H1 (cell line): ENCODE measurements at regions not wholly inside any gene's neighbourhood (a gene's known extent, or its start where the extent isn't known, plus 50 kb on each side); places are given as distances from the start of the nearest gene placed in this dataset.

ENCODE experiments used
- CTCF ChIA-PET: fragments of 300-600 bp; sonication (Branson Sonifier 250); formaldehyde crosslinking; loops from one replicate; lab custom pipeline; 2021; ENCODE audit not compliant: partially characterized antibody; lab: Charles Lee
- POLR2A ChIA-PET: fragments of 300-600 bp; sonication (Branson Sonifier 250); formaldehyde crosslinking; loops from one replicate; lab custom pipeline; 2021; ENCODE audit warnings: inconsistent platforms; ENCODE audit not compliant: partially characterized antibody; lab: Charles Lee
- DNase-seq, 2 experiments: peaks; one replicate each; pipeline versions ENCODE4 v3.0.0 to v3.0.0-alpha.2; 2010 to 2022; ENCODE audit warnings: low spot score in 2 of 2, low read depth in 1 of 2, mixed read lengths in 1 of 2
- FAIRE-seq: peaks from 2 replicates; lab custom pipeline; 2011; peaks lifted over from hg19 to GRCh38; lab: Jason Lieb, UNC
- H2AFZ ChIP-seq: 2 replicates; pipeline ENCODE4 v1.8.1; 2012; ENCODE audit warnings: low read length, inconsistent platforms
- H2AK5ac ChIP-seq: 2 replicates; pipeline ENCODE4 v1.6.1; 2013; ENCODE audit warnings: low read depth, low read length
- H2BK120ac ChIP-seq: replicated peaks from 2 replicates; pipeline ENCODE3; 2013; ENCODE audit warnings: low read depth, low read length, inconsistent platforms
- H2BK12ac ChIP-seq: 2 replicates; pipeline ENCODE4 v1.6.1; 2013; ENCODE audit warnings: low read depth, low read length
- H2BK15ac ChIP-seq: 2 replicates; pipeline ENCODE4 v1.6.1; 2013; ENCODE audit warnings: low read length
- H2BK20ac ChIP-seq: 2 replicates; pipeline ENCODE4 v1.6.1; 2013; ENCODE audit warnings: low read length
- H2BK5ac ChIP-seq: 2 replicates; pipeline ENCODE4 v1.6.1; 2013; ENCODE audit warnings: low read depth, low read length
- H3K14ac ChIP-seq: 2 replicates; pipeline ENCODE4 v1.6.1; 2013; ENCODE audit warnings: inconsistent platforms; ENCODE audit not compliant: insufficient read length
- H3K18ac ChIP-seq: 2 replicates; pipeline ENCODE4 v1.6.1; 2013; ENCODE audit warnings: low read length; ENCODE audit errors: extremely low read depth
- H3K23ac ChIP-seq: 2 replicates; pipeline ENCODE4 v1.6.1; 2013; ENCODE audit warnings: inconsistent platforms; ENCODE audit not compliant: insufficient read length
- H3K23me2 ChIP-seq: 2 replicates; pipeline ENCODE4 v1.6.1; 2013; ENCODE audit warnings: low read depth, low read length
- H3K27ac ChIP-seq: 2 replicates; pipeline ENCODE4 v1.6.1; 2011; ENCODE audit warnings: low read depth, low read length, inconsistent platforms
- H3K27me3 ChIP-seq, 4 experiments: replicated peaks in 1 of 4; 1 replicate in 1 of 4; 2 replicates in 3 of 4; pipeline versions ENCODE4 v1.6.1 to v1.8.1; 2011 to 2013; ENCODE audit warnings: low read length in 3 of 4, mild to moderate bottlenecking in 3 of 4, inconsistent platforms in 2 of 4, mixed read lengths in 2 of 4, moderate library complexity in 1 of 4; ENCODE audit not compliant: control insufficient read depth in 3 of 4, insufficient read depth in 3 of 4; ENCODE audit errors: extremely low read depth in 1 of 4
- H3K36me3 ChIP-seq, 4 experiments: 2 replicates each; pipeline versions ENCODE4 v1.6.1 to v1.8.1; 2011 to 2013; ENCODE audit warnings: mild to moderate bottlenecking in 4 of 4, low read length in 3 of 4, moderate library complexity in 2 of 4, control low read depth in 1 of 4, inconsistent platforms in 1 of 4; ENCODE audit not compliant: insufficient read depth in 4 of 4, control insufficient read depth in 2 of 4
- H3K4ac ChIP-seq: replicated peaks from 2 replicates; pipeline ENCODE3; 2013; ENCODE audit warnings: low read length, low read depth, mixed read lengths, inconsistent platforms; ENCODE audit not compliant: insufficient read length
- H3K4me1 ChIP-seq, 4 experiments: replicated peaks in 1 of 4; 1 replicate in 1 of 4; 2 replicates in 3 of 4; pipeline versions ENCODE4 v1.6.1 to v1.8.1; 2011 to 2013; ENCODE audit warnings: low read length in 3 of 4, inconsistent platforms in 2 of 4, mixed read lengths in 1 of 4; ENCODE audit not compliant: insufficient read depth in 4 of 4, control insufficient read depth in 3 of 4
- H3K4me2 ChIP-seq, 2 experiments: 2 replicates each; pipeline versions ENCODE4 v1.6.1 to v1.8.1; 2011 to 2013; ENCODE audit warnings: low read depth in 2 of 2, low read length in 2 of 2, control low read depth in 1 of 2, inconsistent platforms in 1 of 2, mild to moderate bottlenecking in 1 of 2; ENCODE audit not compliant: insufficient read depth in 1 of 2
- H3K4me3 ChIP-seq, 4 experiments: fragments of 200-600, 300-600 bp in 1 of 4; sonication (generic), shearing (Covaris generic), sonication (Bioruptor Twin) in 1 of 4; 2 replicates each; pipeline versions ENCODE4 v1.5.1 to v1.8.1; 2011 to 2016; ENCODE audit warnings: low read length in 4 of 4, low read depth in 3 of 4, control low read depth in 2 of 4, inconsistent platforms in 2 of 4, mild to moderate bottlenecking in 2 of 4, mixed read lengths in 1 of 4, moderate library complexity in 1 of 4; ENCODE audit not compliant: insufficient read depth in 2 of 4; ENCODE audit errors: extremely low read depth in 1 of 4
- H3K56ac ChIP-seq: replicated peaks from 2 replicates; pipeline ENCODE3; 2013; ENCODE audit warnings: low read depth, mild to moderate bottlenecking, mixed read lengths, low read length, inconsistent platforms; ENCODE audit not compliant: insufficient read length
- H3K79me1 ChIP-seq: 2 replicates; pipeline ENCODE4 v1.6.1; 2013; ENCODE audit warnings: low read depth, low read length, control low read depth
- H3K79me2 ChIP-seq, 2 experiments: 2 replicates each; pipeline versions ENCODE4 v1.6.1 to v1.8.1; 2012 to 2013; ENCODE audit warnings: low read length in 2 of 2, mild to moderate bottlenecking in 2 of 2, inconsistent platforms in 1 of 2; ENCODE audit not compliant: insufficient read depth in 2 of 2, control insufficient read depth in 1 of 2
- H3K9ac ChIP-seq, 4 experiments: replicated peaks in 1 of 4; 1 replicate in 1 of 4; 2 replicates in 3 of 4; pipeline versions ENCODE4 v1.6.1 to v1.8.1; 2011 to 2013; ENCODE audit warnings: low read depth in 3 of 4, low read length in 3 of 4, control low read depth in 2 of 4, mild to moderate bottlenecking in 2 of 4, moderate library complexity in 2 of 4, inconsistent platforms in 1 of 4; ENCODE audit errors: extremely low read depth in 1 of 4
- H3K9me3 ChIP-seq, 2 experiments: 2 replicates each; pipeline versions ENCODE4 v1.6.1 to v1.8.1; 2012 to 2013; ENCODE audit warnings: mild to moderate bottlenecking in 2 of 2, moderate library complexity in 2 of 2, control low read depth in 1 of 2, inconsistent platforms in 1 of 2, low read depth in 1 of 2, low read length in 1 of 2, mixed read lengths in 1 of 2; ENCODE audit not compliant: insufficient read depth in 2 of 2
- H4K20me1 ChIP-seq, 2 experiments: replicated peaks in 1 of 2; 2 replicates each; pipeline versions ENCODE3 to v1.8.1; 2011 to 2013; ENCODE audit warnings: inconsistent platforms in 2 of 2, low read length in 2 of 2, mild to moderate bottlenecking in 1 of 2; ENCODE audit not compliant: insufficient read depth in 2 of 2, control insufficient read depth in 1 of 2
- H4K5ac ChIP-seq: 2 replicates; pipeline ENCODE4 v1.6.1; 2013; ENCODE audit warnings: low read length, low read depth, mixed read lengths, inconsistent platforms; ENCODE audit not compliant: insufficient read length
- H4K8ac ChIP-seq: 2 replicates; pipeline ENCODE4 v1.8.0; 2013; ENCODE audit warnings: mild to moderate bottlenecking, moderate library complexity, low read length, inconsistent platforms; ENCODE audit not compliant: insufficient read depth; ENCODE audit errors: extremely low read depth
- H4K91ac ChIP-seq: replicated peaks from 2 replicates; pipeline ENCODE3; 2013; ENCODE audit warnings: low read length, mixed read lengths, inconsistent platforms; ENCODE audit not compliant: insufficient read length
- HDAC6 ChIP-seq: IDR thresholded peaks from one replicate; pipeline ENCODE4 v1.7.1; 2012; ENCODE audit warnings: low read depth, mild to moderate bottlenecking, inconsistent platforms, low read length, moderate library complexity
- JUN ChIP-seq: IDR thresholded peaks from 2 replicates; pipeline ENCODE4 v1.6.1; 2011; ENCODE audit warnings: low read depth, mild to moderate bottlenecking, improper control_type of control experiment, low read length
- RNF2 ChIP-seq: fragments of 200-900, 300-1000 bp; sonication (generic); IDR thresholded peaks from 2 replicates; pipeline ENCODE4 v1.7.1; 2016; ENCODE audit warnings: borderline replicate concordance, low read depth, mild to moderate bottlenecking, antibody characterized with exemption, low read length; ENCODE audit not compliant: poor library complexity, severe bottlenecking; ENCODE audit errors: missing control alignments
- TCF12 ChIP-seq: IDR thresholded peaks from 2 replicates; pipeline ENCODE4 v1.6.1; 2011; ENCODE audit warnings: low read depth, mild to moderate bottlenecking, low read length
- WGBS, 2 experiments: shearing (Covaris generic) in 1 of 2; methylation state at CpG; one replicate each; pipeline versions ENCODE4 v1.1.6 to v1.1.7; 2013 to 2015; ENCODE audit warnings: low lambda C conversion rate in 2 of 2, mixed read lengths in 2 of 2, inconsistent platforms in 1 of 2, low coverage in 1 of 2, missing lambda C conversion rate in 1 of 2; ENCODE audit not compliant: insufficient replicate concordance in 2 of 2, insufficient coverage in 1 of 2, insufficient read length in 1 of 2; ENCODE audit errors: extremely low coverage in 1 of 2, missing lambda C conversion rate in 1 of 2; 5-methylcytosine and 5-hydroxymethylcytosine counted together
- TF ChIP-seq, protein P1 (sequence below), 3 experiments: IDR thresholded peaks; 1 replicate in 2 of 3; 2 replicates in 1 of 3; pipeline versions ENCODE4 v1.5.1 to v1.6.1; 2011; ENCODE audit warnings: low read length in 3 of 3, mild to moderate bottlenecking in 3 of 3, inconsistent platforms in 2 of 3, low read depth in 1 of 3, moderate library complexity in 1 of 3; ENCODE audit not compliant: insufficient read depth in 1 of 3; ENCODE audit errors: control extremely low read depth in 1 of 3
- TF ChIP-seq, protein P2 (sequence below): IDR thresholded peaks from 2 replicates; pipeline ENCODE4 v1.6.1; 2011; ENCODE audit warnings: low read length, improper control_type of control experiment

DNA sequence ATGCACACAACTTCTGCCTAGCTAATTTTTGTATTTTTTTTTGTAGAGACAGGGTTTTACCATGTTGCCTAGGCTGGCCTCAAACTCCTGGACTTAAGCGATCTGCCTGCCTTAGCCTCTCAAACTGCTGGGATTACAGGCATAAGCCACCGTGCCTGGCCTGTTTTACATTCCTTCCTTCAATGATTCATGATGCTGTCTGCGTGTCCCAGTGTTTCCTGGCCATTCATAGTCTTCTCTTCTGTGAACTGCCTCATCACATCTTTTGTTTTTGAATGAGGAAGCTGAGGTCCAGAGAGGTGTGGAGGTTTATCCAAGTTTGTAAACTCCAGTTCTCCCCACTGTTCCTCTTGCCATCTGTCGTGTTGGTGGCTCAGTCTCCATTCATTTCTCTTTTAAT is 64.5 kb upstream of the MED9 start:
- H3K4me2 ChIP-seq: no peak overlapping the region
- H3K79me2 ChIP-seq: no peaks in the 10 kb centered on the region

More for the DNA sequence above, 64.5 kb upstream of the MED9 start:
- Histone ChIP-seq H4K20me1 (no peaks in the 10 kb centered on the region), H3K23ac (no peak overlapping the region), H3K56ac (no peak overlapping the region), H3K4ac (no peak overlapping the region), H3K23me2 (no peaks in the 10 kb centered on the region), H3K27me3 (no peaks in the 10 kb centered on the region; a peak in 1 of 7 replicates), H3K79me1 (no peaks in the 10 kb centered on the region), H4K5ac (no peak overlapping the region), H2AFZ (no peak overlapping the region), H3K4me3 (no peak overlapping the region), H4K91ac (no peak overlapping the region), H3K36me3 (no peaks in the 10 kb centered on the region), H3K9me3 (no peaks in the 10 kb centered on the region; a peak in 1 of 4 replicates), H3K18ac (no peak overlapping the region), H2AK5ac (no peak overlapping the region), H2BK120ac (no peak overlapping the region), H4K8ac (no peak overlapping the region), H3K27ac (no peak overlapping the region), H2BK20ac (no peak overlapping the region), H3K14ac (no peak overlapping the region), H3K4me1 (no peaks in the 10 kb centered on the region; a peak in 1 of 7 replicates), H3K9ac (no peak overlapping the region), H2BK15ac (no peak overlapping the region), H2BK12ac (no peak overlapping the region), H2BK5ac (no peak overlapping the region)
- no peak for FAIRE-seq
- POLR2A ChIA-PET: interaction anchor here (0.8 kb wide), 1 partner anchor 84 kb away, joined by 4 read pairs; the partner anchor contains the start of gene RASD1
- WGBS, 2 experiments: 87% methylated on average over 4 of the region's 4 CpGs; no CpG with 5 or more reads in 1 of the 2 experiments
- CTCF ChIA-PET: interaction anchor here (0.6 to 2.9 kb wide), 4 partner anchors 11 to 275 kb away, joined by 3 to 11 read pairs (median 6); no protein-coding TSS in a partner anchor
- TF ChIP-seq RNF2 (no peak), TCF12 (no peak), HDAC6 (no peak), JUN (no peak)
- TF ChIP-seq, protein P1, sequence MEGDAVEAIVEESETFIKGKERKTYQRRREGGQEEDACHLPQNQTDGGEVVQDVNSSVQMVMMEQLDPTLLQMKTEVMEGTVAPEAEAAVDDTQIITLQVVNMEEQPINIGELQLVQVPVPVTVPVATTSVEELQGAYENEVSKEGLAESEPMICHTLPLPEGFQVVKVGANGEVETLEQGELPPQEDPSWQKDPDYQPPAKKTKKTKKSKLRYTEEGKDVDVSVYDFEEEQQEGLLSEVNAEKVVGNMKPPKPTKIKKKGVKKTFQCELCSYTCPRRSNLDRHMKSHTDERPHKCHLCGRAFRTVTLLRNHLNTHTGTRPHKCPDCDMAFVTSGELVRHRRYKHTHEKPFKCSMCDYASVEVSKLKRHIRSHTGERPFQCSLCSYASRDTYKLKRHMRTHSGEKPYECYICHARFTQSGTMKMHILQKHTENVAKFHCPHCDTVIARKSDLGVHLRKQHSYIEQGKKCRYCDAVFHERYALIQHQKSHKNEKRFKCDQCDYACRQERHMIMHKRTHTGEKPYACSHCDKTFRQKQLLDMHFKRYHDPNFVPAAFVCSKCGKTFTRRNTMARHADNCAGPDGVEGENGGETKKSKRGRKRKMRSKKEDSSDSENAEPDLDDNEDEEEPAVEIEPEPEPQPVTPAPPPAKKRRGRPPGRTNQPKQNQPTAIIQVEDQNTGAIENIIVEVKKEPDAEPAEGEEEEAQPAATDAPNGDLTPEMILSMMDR (IDR thresholded peaks at IDR 0.05; ENCODE audit: control extremely low read depth in 1 of 3, insufficient read depth in 1 of 3, low read depth in 1 of 3, low read length in 3 of 3): no peak
- TF ChIP-seq, protein P2, sequence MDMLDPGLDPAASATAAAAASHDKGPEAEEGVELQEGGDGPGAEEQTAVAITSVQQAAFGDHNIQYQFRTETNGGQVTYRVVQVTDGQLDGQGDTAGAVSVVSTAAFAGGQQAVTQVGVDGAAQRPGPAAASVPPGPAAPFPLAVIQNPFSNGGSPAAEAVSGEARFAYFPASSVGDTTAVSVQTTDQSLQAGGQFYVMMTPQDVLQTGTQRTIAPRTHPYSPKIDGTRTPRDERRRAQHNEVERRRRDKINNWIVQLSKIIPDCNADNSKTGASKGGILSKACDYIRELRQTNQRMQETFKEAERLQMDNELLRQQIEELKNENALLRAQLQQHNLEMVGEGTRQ: no peak
- DNase-seq: no peak
